GM23338 (cell line): ENCODE measurements at regions not wholly inside any gene's neighbourhood (a gene's known extent, or its start where the extent isn't known, plus 50 kb on each side); places are given as distances from the start of the nearest gene placed in this dataset.

Experiments
- ATAC-seq: fragments of 200-7000 bp; cut with Tn5 transposase; 3 replicates; pipeline ENCODE4 v1.9.1; 2020
- DNase-seq: peaks from one replicate; pipeline ENCODE4 v3.0.0-alpha.2; 2015; ENCODE audit warnings: low spot score
- H2AFZ ChIP-seq: fragments of 200-600 bp; sonication (generic); 2 replicates; pipeline ENCODE4 v1.8.0; 2016; ENCODE audit warnings: antibody characterized with exemption, mild to moderate bottlenecking, moderate library complexity
- H3F3A ChIP-seq: fragments of 200-600 bp; sonication (generic); replicated peaks from 2 replicates; pipeline ENCODE4 v1.8.0; 2017; ENCODE audit warnings: antibody characterized with exemption, mixed run types, low read depth
- H3K27ac ChIP-seq: fragments of 200-600 bp; sonication (generic); 2 replicates; pipeline ENCODE4 v1.6.1; 2016; ENCODE audit warnings: low read depth
- H3K27me3 ChIP-seq: fragments of 200-600 bp; sonication (generic); 2 replicates; pipeline ENCODE4 v1.8.0; 2016; ENCODE audit warnings: mild to moderate bottlenecking, mixed run types, moderate library complexity; ENCODE audit not compliant: insufficient read depth
- H3K36me3 ChIP-seq: fragments of 200-600 bp; sonication (generic); 2 replicates; pipeline ENCODE4 v1.8.0; 2016; ENCODE audit warnings: mild to moderate bottlenecking; ENCODE audit not compliant: insufficient read depth
- H3K4me1 ChIP-seq: fragments of 200-600 bp; sonication (generic); 2 replicates; pipeline ENCODE4 v1.8.0; 2016; ENCODE audit warnings: mild to moderate bottlenecking, moderate library complexity; ENCODE audit not compliant: insufficient read depth
- H3K4me2 ChIP-seq: fragments of 200-600 bp; sonication (generic); 2 replicates; pipeline ENCODE4 v1.7.1; 2017; ENCODE audit warnings: mixed run types
- H3K4me3 ChIP-seq: fragments of 200-600 bp; sonication (generic); 2 replicates; pipeline ENCODE4 v1.6.1; 2016; ENCODE audit warnings: mixed run types
- H3K79me2 ChIP-seq: fragments of 200-600 bp; sonication (generic); replicated peaks from 2 replicates; pipeline ENCODE4 v1.8.0; 2017; ENCODE audit warnings: mild to moderate bottlenecking; ENCODE audit not compliant: insufficient read depth
- H3K9me2 ChIP-seq: fragments of 200-600 bp; sonication (generic); 2 replicates; pipeline ENCODE4 v1.8.0; 2017; ENCODE audit not compliant: insufficient read depth
- H4K20me1 ChIP-seq: fragments of 200-600 bp; sonication (generic); replicated peaks from 2 replicates; pipeline ENCODE4 v1.8.0; 2017; ENCODE audit warnings: mild to moderate bottlenecking; ENCODE audit not compliant: insufficient read depth
- H3K27ac Mint-ChIP-seq: 2 replicates; pipeline ENCODE4 v1.8.0; 2020; ENCODE audit warnings: inconsistent platforms, mild to moderate bottlenecking, moderate library complexity, mixed read lengths
- H3K27me3 Mint-ChIP-seq: 3 replicates; pipeline ENCODE4 v1.8.0; 2022; ENCODE audit warnings: low read depth, mild to moderate bottlenecking, moderate library complexity, mixed read lengths, inconsistent platforms; ENCODE audit not compliant: insufficient read depth, poor library complexity
- H3K36me3 Mint-ChIP-seq: 3 replicates; pipeline ENCODE4 v1.8.0; 2021; ENCODE audit warnings: low read depth, mild to moderate bottlenecking, inconsistent platforms, moderate library complexity, mixed read lengths
- H3K4me1 Mint-ChIP-seq: 3 replicates; pipeline ENCODE4 v1.8.0; 2020; ENCODE audit warnings: mild to moderate bottlenecking, inconsistent platforms, mixed read lengths
- H3K4me3 Mint-ChIP-seq: 3 replicates; pipeline ENCODE4 v1.8.0; 2021; ENCODE audit warnings: moderate library complexity, mild to moderate bottlenecking, inconsistent platforms, mixed read lengths
- H3K9me3 Mint-ChIP-seq: 3 replicates; pipeline ENCODE4 v1.8.0; 2020; ENCODE audit warnings: moderate library complexity, mild to moderate bottlenecking, inconsistent platforms, mixed read lengths
- CREB1 ChIP-seq: fragments of 250-450 bp; sonication (Bioruptor Pico); IDR thresholded peaks from 2 replicates; pipeline ENCODE4 v1.5.0; 2020; ENCODE audit warnings: low read depth, mild to moderate bottlenecking, moderate library complexity
- CTCF ChIP-seq, 2 experiments: fragments of 200-600 bp in 1 of 2; sonication (generic) in 1 of 2; conservative IDR thresholded peaks; 2 replicates each; pipeline versions ENCODE4 v1.5.1 to v1.6.1; 2016 to 2017; ENCODE audit warnings: antibody characterized with exemption in 2 of 2, low read depth in 2 of 2, mild to moderate bottlenecking in 2 of 2, moderate library complexity in 1 of 2
- ETS1 ChIP-seq: IDR thresholded peaks from 2 replicates; pipeline ENCODE4 v1.6.1; 2016; ENCODE audit warnings: antibody characterized with exemption
- EZH2 ChIP-seq: fragments of 200-600 bp; sonication (generic); IDR thresholded peaks from one replicate; pipeline ENCODE4 v1.8.0; 2017; ENCODE audit warnings: antibody characterized with exemption, mild to moderate bottlenecking, low read depth; ENCODE audit not compliant: unreplicated experiment
- EZH2phosphoT487 ChIP-seq: fragments of 200-600 bp; sonication (generic); IDR thresholded peaks from one replicate; pipeline ENCODE4 v1.8.1; 2018; ENCODE audit warnings: antibody characterized with exemption; ENCODE audit not compliant: unreplicated experiment
- POLR2AphosphoS5 ChIP-seq: IDR thresholded peaks from 2 replicates; pipeline ENCODE4 v1.6.1; 2016; ENCODE audit warnings: antibody characterized with exemption, low read depth
- STAT1 ChIP-seq: IDR thresholded peaks from one replicate; pipeline ENCODE4 v1.6.1; 2016; ENCODE audit warnings: antibody characterized with exemption; ENCODE audit not compliant: unreplicated experiment
- ZNF114 ChIP-seq: fragments of 250-450 bp; sonication (Bioruptor Pico); IDR thresholded peaks from 2 replicates; pipeline ENCODE4 v1.5.0; 2020; ENCODE audit warnings: mild to moderate bottlenecking, moderate library complexity
- ZNF331 ChIP-seq: fragments of 250-450 bp; sonication (Bioruptor Pico); IDR thresholded peaks from 2 replicates; pipeline ENCODE4 v1.5.0; 2020; ENCODE audit warnings: low read depth, mild to moderate bottlenecking, moderate library complexity
- ZNF462 ChIP-seq: fragments of 250-450 bp; sonication (Bioruptor Pico); IDR thresholded peaks from 2 replicates; pipeline ENCODE4 v1.5.0; 2020; ENCODE audit warnings: mild to moderate bottlenecking, moderate library complexity

- TF ChIP-seq CTCF (conservative IDR thresholded peaks at IDR 0.05; ENCODE audit: low read depth in 2 of 2): no peak
These were observed 1632.8 kb downstream of the MAT2B start (continued) for GRCh38 chr5:165138236-165138635.

GRCh38 chr5:165139262-165139661 lies 1633.8 kb downstream of the MAT2B start:
- H3K9me3 Mint-ChIP-seq: no peaks in the 10 kb centered on the region
- H3K27ac ChIP-seq: 0 out of 2 replicates have a peak overlapping the region, but pooled peaks have one; percentile 41
- H3K27me3 Mint-ChIP-seq: peaks cover 3% of the 10 kb centered on the region
- peaks cover 35% of the 10 kb centered on the region for H3K4me1 ChIP-seq
- no peak overlapping the region for H3K27ac Mint-ChIP-seq
- no peaks in the 10 kb centered on the region for H3K9me2 ChIP-seq
- H3F3A ChIP-seq: no peaks in the 10 kb centered on the region
- no peaks in the 10 kb centered on the region for H3K36me3 ChIP-seq
- DNase-seq (no peak), ATAC-seq (no peak)
- H3K4me2 ChIP-seq: peak overlapping the region; percentile 71
- no peak overlapping the region for H3K4me3 ChIP-seq
- peaks cover 42% of the 10 kb centered on the region for H3K4me1 Mint-ChIP-seq
- H4K20me1 ChIP-seq: no peaks in the 10 kb centered on the region
- no peaks in the 10 kb centered on the region for H3K27me3 ChIP-seq
- no peaks in the 10 kb centered on the region for H3K36me3 Mint-ChIP-seq
- H3K79me2 ChIP-seq: no peaks in the 10 kb centered on the region
- no peak overlapping the region for H2AFZ ChIP-seq
- H3K4me3 Mint-ChIP-seq: no peak overlapping the region
- no peak for TF ChIP-seq ZNF331 (CRISPR knock-in tag)
- TF ChIP-seq CTCF (conservative IDR thresholded peaks at IDR 0.05; ENCODE audit: low read depth in 2 of 2): no peak
- no peak for TF ChIP-seq ZNF114 (CRISPR knock-in tag)
- no peak for TF ChIP-seq POLR2AphosphoS5
- TF ChIP-seq EZH2: no peak
- TF ChIP-seq EZH2phosphoT487: no peak
- no peak for TF ChIP-seq ETS1
- TF ChIP-seq CREB1 (CRISPR knock-in tag): no peak
- no peak for TF ChIP-seq ZNF462 (CRISPR knock-in tag)
- TF ChIP-seq STAT1: no peak
